MM.1S (cell line): ENCODE measurements at regions not wholly inside any gene's neighbourhood (a gene's known extent, or its start where the extent isn't known, plus 50 kb on each side); places are given as distances from the start of the nearest gene placed in this dataset.

ENCODE experiments used
- CTCF ChIP-seq: fragments of 300-600 bp; sonication (generic); IDR thresholded peaks from 2 replicates; pipeline ENCODE4 v1.5.1; 2016; ENCODE audit warnings: antibody characterized with exemption, low read length, mixed read lengths
- EZH2 ChIP-seq: fragments of 300-600 bp; sonication (generic); optimal IDR thresholded peaks from 2 replicates; pipeline ENCODE3; 2017; ENCODE audit warnings: low read depth, mild to moderate bottlenecking, antibody characterized with exemption, low read length, mixed read lengths
- EZH2phosphoT487 ChIP-seq: fragments of 300-600 bp; sonication (generic); IDR thresholded peaks from 2 replicates; pipeline ENCODE4 v1.6.1; 2018; ENCODE audit warnings: antibody characterized with exemption, low read length

GRCh38 chr16:85276721-85277120 is 164.4 kb upstream of the CIBAR2 start:
- no peak for TF ChIP-seq EZH2
- TF ChIP-seq CTCF: no peak
- TF ChIP-seq EZH2phosphoT487: no peak
